Muscle of arm (tissue), 1 donor: ENCODE measurements at regions not wholly inside any gene's neighbourhood (a gene's known extent, or its start where the extent isn't known, plus 50 kb on each side); places are given as distances from the start of the nearest gene placed in this dataset.

Experiments used
- DNase-seq: peaks from one replicate; pipeline ENCODE4 v3.0.0-alpha.2; 2013

DNA sequence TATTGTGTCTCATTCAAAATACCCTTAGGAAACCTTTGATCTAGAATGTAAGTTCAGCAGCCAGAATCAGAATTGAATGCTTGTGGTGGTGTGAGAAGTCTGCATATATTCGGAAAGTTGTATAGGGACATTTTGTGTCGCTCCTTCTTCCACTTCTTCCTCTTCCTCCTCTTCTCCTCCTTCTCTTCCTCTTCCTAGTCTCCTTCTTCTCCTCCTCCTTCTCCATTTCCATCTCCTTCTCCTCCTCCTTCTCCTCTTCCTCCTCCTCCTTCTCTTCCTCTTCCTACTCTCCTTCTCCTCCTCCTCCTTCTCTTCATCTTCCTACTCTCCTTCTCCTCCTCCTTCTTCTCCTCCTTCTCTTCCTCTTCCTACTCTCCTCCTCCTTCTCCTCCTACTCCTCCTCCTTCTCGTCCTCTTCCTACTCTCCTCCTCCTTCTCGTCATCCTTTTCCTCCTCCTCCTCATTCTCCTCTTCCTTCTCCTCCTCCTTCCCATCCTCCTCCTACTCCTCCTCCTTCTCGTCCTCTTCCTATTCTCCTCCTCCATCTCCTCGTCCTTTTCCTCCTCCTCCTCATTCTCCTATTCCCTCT lies 749.3 kb upstream of the GOLIM4 start:
- DNase-seq = no peak

DNA sequence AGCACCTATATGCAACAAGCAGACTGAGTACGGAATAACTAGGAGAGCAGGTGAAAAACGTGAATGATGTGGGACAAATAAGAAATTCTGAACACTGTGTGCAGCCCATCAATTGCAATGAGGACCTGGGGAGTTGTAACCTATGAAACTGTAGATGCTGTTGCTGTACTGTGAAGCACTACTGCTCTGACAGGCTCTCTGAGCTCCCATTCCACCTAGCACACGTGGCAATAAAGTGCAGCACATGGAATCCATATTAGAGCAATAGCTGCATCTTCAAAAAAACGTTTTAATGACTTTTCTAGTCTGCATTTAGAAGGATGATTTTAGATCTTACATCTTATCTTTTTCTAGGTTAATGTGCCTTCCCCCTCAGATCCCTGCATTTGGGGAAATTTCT lies 748.7 kb upstream of the GOLIM4 start:
- no peak for DNase-seq

DNA sequence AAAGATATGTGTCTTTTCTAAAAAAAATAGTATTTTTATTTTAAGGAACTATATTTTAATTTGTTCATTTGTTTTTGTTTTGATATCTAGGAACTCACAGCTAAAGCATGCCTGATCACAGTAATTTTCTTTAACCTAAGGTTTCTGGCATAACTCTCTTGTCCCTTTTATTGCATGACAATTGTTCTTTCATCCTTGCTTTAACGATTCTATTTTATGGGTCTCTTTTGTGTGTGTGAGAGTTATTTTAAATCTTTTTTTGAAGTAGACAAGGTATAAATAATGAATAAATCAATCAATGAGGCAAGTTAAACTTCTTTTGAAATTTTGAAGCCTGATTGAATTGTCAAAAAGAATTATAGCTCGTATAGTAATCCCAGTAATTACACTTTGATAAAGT lies 747.8 kb upstream of the GOLIM4 start:
- no peak for DNase-seq

DNA sequence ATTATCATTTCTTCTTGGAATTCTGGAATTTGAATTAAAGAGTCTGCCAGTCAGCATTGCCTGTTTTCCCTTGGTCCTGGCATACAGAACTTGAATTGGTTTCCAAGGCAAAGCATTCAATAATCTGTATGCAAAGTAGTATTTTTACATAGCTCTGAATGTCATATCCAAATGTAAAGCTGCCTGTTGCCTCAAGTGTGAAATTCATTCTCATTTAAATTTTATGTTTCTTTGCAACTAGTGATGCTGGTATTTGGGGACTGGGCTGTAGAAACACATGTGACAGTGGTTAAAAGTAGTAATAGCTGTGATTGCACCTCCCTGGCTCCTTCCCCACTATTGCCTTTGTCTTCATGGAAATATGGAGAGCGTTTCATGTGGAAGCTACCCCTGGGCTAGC lies 743.9 kb upstream of the GOLIM4 start:
- no peak for DNase-seq

DNA sequence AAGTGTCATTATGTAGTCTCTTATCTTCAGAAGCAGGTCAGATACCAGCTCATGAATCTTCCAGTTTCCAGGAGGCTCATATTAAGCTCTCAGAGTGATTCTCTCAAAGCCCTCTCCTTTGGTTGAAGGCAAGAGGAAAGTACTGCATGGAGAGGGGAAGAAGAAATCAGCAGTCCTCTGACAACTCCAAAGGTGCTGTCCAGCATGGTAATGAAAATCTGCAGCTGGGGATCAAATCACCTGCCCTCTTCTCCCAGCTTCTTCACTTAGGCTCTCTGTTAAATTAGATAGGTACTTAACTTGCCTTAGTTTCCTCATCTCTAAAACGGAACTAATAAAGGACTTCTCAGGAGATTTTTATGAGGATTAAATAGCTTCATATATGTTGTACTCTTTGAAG lies 738.8 kb upstream of the GOLIM4 start:
- DNase-seq = no peak

DNA sequence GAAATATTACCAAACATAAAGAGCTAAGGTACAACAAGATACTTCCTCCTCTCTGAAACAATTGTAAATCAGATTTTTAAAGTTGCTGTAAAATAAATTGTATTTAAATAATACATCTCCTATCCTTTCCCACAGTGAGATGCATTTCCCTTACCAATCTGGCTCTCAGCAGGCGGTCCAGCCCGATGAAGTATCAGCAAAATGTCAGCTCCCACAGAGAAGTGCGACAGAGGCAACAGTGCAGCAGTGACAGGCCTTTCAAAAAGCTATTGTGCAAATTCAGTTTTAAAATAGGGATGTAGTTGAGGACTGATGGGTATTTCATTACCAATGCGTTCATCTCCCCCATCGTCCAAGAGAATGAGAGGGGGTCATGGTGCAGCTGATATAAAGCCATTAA lies 733.2 kb upstream of the GOLIM4 start:
- DNase-seq = no peak

DNA sequence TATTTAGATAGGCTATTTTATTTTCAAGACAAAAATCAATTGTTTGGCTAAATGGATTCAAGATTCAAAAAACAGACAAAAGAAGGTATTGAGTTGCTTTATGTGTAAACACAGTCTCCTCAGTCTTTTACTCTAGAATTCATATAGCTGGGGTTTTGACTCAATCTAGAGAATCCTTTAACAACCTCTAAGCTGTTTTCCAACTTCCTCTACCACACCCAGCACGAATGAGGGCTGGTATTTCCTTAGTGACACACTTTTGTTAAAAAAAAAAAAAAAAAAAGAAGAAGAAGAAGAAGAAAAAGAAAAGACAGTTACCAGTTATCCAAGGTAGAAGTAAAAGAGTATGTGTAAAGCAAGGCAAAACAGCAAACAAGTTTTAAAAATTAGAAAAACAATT lies 732.8 kb upstream of the GOLIM4 start:
- DNase-seq = no peak

DNA sequence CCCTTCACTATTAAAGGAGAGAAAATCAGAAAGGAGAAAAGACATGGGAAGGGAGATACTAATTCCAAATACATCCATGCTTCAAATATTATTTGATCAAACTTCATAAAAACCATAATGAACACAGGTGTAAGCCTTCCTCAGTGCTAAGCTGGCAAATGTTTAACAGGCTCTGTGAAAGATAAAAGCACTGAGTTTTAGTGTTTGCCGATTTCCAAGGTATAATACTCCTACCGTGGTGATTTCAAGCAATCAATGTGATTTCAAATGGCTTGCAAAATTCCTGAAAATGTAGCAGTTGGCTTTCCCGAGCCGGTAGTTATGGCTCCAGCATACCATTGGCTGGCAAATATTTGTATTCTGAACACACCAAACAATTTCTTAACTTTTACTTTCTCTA lies 732.3 kb upstream of the GOLIM4 start:
- no peak for DNase-seq

DNA sequence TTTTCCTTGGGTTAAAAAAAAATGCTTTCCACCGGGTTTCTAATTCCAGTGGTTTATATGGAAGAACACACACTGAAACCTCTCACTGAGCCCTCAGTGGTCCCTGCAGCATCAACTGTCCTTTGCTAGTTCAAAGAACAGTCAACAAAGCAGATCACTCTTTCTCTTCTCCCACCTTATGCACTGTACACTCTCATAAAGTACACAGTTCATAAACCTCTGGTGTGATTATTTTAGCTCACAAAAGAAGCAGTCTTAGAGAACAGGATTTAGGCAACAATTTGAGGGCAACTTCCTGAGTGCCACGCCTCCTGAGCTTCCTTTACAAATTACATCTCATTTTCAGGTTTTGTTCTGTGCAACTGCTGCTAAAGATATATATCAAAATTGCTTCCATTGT lies 728.4 kb upstream of the GOLIM4 start:
- DNase-seq = no peak

DNA sequence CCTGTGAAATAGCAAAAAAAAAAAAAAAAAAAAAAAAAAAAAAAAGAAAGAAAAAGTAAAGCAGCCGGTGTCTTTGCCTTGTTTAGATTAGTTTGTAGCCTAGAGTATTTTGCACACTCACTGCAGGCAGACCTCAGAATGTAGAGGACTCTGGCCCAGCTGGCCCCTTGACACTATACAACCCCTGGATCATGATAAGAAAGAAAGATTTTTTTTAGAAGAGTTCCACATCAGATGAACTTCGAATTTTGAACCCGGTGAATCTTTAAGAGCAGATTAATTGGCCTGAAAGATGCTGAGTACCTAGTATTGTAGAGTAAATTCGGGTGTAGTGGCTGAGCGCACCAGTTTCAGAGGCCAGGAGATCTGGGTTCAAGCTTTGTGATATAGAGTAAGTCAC lies 727.7 kb upstream of the GOLIM4 start:
- no peak for DNase-seq

DNA sequence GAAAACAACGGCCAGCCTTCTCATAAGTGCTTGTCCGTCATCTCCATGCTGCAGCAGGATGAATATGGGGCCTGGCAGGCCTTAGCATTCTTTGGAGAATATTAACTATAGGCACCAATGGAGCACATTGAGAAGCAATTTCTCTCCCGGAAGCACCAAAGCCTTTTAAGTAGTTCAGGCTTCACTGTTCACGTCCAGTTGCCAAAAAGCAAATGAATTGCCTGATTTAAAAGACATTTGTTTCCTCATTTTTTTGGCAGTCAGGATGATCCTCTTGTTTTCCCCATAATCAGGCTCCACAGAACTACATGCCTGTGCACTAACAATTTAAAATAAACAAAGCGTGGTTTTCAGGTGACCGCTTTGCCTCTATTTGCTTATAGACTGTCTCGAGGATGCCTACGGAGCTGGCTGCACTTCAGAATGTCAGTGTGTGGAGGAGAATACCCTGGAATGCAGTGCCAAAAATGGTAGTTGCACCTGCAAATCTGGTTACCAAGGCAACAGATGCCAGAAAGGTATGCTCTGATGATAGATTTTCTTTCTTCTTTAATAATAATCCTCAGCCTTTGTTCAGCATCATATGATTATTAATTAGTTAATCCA lies 725.2 kb upstream of the GOLIM4 start:
- DNase-seq = peak; percentile 11

DNA sequence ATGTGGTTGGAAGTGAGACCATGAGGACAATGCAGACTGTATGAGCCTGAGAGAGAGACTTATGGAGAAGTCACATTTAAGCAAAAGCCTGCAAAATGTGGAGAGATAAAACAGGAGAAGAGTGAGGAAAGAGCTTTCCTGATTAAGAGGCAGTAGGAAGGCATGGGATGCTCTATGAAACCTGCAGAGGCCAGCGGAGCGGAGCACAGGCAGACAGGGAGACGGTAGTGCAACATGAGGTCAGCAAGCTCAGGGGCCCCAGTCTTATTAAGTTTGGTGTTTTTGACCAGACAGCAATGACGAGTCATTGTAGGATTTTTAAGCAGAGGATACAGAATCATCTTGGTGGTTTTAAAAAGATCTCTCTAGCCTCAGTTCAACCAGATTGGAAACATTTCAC lies 721.5 kb upstream of the GOLIM4 start:
- DNase-seq = no peak

DNA sequence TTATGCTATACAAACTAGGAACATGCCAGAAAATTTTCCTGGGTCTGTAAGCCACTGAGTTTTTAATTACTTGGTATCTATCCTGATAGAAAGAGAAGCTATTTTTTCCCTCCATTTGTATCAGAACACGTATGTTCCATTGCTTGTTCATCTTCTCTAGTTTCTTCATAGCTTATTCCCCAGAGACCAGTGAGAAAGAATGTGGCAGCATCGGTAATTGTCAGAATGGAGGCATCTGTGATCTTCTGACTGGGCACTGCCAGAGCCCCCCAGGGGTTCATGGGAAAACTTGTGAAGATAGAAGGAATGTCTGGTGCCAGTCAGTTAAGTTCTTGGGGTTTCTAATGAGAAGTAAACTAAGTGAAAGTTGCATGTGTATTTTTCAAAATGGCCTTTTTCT lies 720.2 kb upstream of the GOLIM4 start:
- no peak for DNase-seq

DNA sequence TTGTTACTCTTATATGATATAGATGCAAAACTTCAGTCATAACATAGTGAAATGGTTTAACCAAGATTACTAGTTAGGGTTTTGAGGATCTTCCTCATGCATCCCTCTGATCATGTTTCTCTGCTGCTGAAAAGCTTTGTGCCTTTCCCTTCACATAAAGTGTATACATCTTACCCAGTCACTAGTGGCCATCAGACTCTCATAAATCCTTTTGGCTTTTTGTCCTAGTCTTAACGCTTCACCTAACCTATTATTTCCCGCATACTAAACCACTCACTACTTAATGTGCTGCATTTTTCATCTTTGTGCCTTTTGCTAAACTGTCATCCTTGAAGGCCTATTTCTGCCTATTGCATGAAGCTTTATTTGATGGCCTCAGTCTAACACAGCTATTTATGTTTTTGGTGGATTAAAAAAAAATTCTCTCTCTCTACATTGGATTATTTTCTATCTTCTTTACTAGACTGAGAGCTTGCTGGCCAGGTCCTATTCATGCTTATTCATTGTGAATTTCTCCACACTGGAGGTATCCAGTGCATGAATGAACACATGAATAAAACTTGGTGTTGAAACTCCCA lies 717.6 kb upstream of the GOLIM4 start:
- DNase-seq = no peak

DNA sequence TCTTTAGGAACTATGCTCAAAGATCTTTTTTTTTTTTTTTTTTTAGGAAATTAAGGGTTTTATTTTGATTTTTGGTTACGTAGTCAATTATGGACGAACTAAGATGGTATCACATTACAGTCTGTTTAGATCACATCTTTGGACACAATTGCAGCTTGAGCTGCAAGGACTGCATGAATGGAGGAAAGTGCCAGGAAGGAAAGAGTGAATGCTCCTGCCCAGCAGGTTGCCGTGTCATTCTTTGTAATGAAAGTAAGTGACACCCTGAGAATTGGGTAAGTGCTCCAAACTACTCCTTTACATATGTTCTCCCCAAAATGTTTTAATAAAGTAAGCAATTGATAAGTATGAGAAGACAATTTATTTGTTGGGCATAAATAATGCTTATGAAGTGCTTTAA lies 716.5 kb upstream of the GOLIM4 start:
- DNase-seq = no peak

DNA sequence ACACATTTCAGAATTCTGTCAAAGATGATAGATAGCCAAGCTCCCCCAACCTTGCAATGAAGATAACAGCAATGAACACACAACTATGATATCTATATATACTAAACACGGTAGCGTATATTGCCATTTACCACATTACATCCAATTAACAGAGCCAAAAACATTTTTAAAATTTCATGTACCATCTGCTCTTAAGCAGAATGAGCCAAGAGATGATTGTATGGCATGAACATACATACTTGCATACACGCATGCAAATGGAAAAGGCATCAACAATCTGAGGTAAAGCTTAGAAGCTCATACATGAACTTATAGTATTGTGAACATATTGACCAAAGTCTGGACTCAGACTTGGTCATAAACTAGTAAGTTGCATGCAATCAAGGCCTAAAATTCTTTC lies 712.9 kb upstream of the GOLIM4 start:
- DNase-seq = no peak

DNA sequence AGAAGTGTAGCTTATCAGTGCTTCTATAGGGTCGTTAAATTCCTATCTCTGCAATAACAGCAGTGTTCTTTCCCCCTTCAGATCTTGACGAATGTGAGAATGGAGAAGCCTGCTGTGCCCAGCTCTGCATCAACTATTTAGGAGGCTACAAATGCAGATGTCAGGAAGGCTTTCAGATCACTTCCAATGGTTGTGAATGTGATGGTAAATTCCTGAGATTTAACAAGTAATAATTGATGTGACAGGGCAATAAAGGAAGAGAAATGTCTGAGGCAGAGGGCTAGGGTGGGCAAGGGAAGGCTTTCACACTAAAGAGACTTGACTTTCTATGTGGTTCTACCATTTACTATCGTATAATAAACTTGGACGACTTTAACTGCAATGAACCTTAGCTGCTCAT lies 711.7 kb upstream of the GOLIM4 start:
- DNase-seq = no peak

DNA sequence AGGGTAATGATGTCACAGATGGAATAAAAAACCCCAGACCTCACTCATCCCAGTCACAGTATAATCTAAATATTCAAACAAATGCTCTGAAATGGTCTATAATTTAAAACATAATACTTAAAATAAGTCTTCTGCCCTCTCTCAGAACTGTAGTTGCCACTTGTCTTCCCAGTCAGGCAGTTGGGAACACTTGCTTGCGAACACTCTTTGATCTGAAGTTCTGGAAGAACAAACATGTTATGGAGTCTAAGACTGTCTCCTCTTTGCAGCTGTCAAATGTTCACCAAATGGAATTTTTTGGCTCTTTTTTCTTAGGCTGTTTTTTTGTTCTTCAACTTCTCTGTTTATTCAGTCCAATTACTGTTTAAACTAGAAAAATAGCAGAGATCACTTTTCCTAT lies 711.1 kb upstream of the GOLIM4 start:
- no peak for DNase-seq

DNA sequence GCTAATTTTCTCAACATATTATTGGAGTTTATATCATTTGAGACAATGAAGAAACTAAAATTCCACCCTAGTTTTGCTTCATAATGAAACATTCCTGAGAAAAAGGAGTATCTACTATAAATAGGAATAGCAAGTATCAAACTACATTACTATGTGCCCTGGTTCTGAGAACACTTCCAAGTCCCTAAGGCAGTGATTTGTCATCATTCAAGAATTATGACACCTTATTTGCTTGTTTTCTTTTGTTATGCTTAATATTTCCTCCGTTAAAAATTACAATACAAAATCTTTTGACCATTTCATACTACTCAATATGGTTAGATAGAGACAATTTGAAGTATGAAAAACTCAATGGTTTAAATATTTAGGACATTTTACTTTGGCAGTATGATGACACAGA lies 707.8 kb upstream of the GOLIM4 start:
- no peak for DNase-seq

DNA sequence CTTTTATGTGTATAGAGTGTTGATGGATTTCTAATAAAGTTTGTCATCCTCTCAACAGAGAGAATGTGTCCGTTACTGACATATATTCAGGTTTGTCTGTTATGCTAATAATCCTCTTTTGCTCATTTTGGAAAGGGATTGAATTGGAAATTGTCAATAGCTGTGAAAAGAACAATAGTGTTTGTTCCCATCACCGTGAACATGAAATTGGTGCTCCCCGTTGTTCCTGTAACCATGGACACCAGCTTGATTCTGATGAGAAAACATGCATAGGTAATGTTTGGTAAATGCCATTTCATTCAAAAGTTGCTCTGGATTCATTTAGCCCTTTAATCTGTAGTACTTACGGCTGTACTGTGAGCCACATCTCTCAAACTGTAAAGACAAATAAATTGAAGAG lies 707.0 kb upstream of the GOLIM4 start:
- DNase-seq = no peak

DNA sequence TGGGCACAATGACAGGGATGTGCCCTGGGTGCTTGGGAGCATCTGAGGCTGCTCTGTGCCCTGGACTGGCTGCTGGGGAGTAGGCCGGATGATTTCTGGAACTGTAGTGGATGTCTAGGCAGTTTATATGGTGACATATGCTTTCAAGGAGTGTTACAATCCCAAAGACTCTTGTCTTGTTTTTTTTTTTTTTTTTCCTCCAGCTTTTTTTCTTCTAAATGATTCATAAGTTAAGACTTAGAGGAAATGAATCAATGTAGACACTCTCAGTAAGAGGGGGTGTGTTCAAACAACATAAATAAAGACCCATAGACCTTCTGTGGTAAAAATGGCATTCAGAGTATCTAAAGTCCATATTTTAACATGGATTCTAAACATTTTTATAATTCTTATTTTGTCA lies 706.1 kb upstream of the GOLIM4 start:
- no peak for DNase-seq

DNA sequence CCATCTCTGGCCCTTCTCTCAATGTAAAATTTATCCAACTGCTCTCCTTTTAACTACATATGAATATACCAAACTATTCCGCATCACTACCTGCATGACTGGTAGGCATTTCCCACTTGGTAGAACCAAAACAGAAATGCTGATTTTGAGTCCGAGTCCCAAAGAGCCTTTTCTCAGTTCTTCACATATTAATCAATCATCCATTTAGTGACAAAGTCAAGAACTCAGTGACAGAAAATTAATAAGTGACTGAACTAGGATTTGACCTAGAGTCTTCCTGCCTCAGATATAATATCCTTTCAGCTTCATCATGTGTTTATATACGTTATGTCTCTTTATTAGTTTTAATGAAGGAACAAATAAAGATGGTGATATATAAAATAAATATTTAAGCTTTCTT lies 700.6 kb upstream of the GOLIM4 start:
- DNase-seq = no peak

DNA sequence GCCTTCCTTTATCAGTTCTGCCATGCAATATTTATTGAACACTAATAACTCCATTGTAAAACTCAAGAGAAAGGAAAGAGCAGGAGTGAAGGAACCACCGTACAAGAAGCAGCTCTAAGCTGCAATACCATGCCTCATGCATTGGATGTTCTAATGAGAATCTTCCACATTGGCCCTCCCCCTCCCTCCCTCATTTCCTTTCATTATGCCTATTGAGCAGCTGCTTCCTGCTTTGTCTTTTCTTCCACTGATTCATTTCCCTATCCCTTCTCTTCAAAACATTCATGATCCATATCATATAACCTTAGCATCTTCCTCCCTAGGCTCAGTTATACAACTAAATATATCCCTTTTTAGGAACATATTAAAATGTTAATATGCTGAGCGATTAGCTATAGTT lies 698.7 kb upstream of the GOLIM4 start:
- DNase-seq = no peak

DNA sequence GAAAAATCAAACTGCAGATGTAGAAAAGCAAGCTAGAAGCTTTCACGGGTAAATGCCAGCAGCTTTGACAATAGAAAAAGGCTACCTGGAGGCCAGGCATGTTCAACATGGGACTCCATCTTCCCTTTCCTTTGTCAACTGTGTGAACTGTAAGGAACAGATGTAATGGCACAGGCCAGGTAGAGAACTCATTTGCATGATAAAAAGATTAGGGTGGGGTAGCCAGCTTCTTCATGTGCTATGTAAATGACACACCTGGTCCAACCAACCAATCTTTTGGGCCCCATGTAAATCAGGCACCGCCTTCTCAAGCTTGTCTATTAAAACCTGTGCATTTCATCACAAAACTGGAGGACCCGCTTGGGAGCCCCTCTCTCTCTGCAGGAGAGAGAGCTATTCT lies 686.5 kb upstream of the GOLIM4 start:
- DNase-seq = no peak
